Endodermal cell (in vitro differentiated cells): ENCODE measurements at regions not wholly inside any gene's neighbourhood (a gene's known extent, or its start where the extent isn't known, plus 50 kb on each side); places are given as distances from the start of the nearest gene placed in this dataset.

ENCODE experiments used
- DNase-seq: peaks from one replicate; pipeline ENCODE4 v3.0.0-alpha.2; 2017
- H3K27ac ChIP-seq: 2 replicates; pipeline ENCODE4 v1.5.1; 2013; ENCODE audit warnings: mild to moderate bottlenecking, low read depth, low read length, moderate library complexity
- H3K27me3 ChIP-seq: 2 replicates; pipeline ENCODE4 v1.6.1; 2013; ENCODE audit warnings: mild to moderate bottlenecking, low read length, moderate library complexity; ENCODE audit not compliant: insufficient read depth, control insufficient read depth, poor library complexity, severe bottlenecking
- H3K36me3 ChIP-seq: 2 replicates; pipeline ENCODE4 v1.7.0; 2013; ENCODE audit warnings: mild to moderate bottlenecking, low read length, moderate library complexity; ENCODE audit not compliant: control insufficient read depth, insufficient read depth
- H3K4me1 ChIP-seq: one replicate; pipeline ENCODE4 v1.7.0; 2013; ENCODE audit warnings: low read length; ENCODE audit not compliant: control insufficient read depth, insufficient read depth
- H3K4me3 ChIP-seq: 2 replicates; pipeline ENCODE4 v1.5.1; 2013; ENCODE audit warnings: mild to moderate bottlenecking, low read length, moderate library complexity
- H3K9ac ChIP-seq: 2 replicates; pipeline ENCODE4 v1.6.1; 2013; ENCODE audit warnings: mild to moderate bottlenecking, low read length, moderate library complexity; ENCODE audit not compliant: poor library complexity, severe bottlenecking; ENCODE audit errors: extremely low read depth
- H3K9me3 ChIP-seq: 2 replicates; pipeline ENCODE4 v1.6.1; 2013; ENCODE audit warnings: mild to moderate bottlenecking, low read length, moderate library complexity; ENCODE audit not compliant: control insufficient read depth
- H3K27ac Mint-ChIP-seq: 2 replicates; pipeline ENCODE4 v1.8.0; 2020; ENCODE audit warnings: mixed read lengths
- H3K27me3 Mint-ChIP-seq: 2 replicates; pipeline ENCODE4 v1.8.0; 2021; ENCODE audit warnings: mild to moderate bottlenecking, mixed read lengths; ENCODE audit not compliant: insufficient read depth
- H3K36me3 Mint-ChIP-seq: 2 replicates; pipeline ENCODE4 v1.8.0; 2020; ENCODE audit warnings: low read depth, mixed read lengths
- H3K4me1 Mint-ChIP-seq: 2 replicates; pipeline ENCODE4 v1.8.0; 2020; ENCODE audit warnings: mixed read lengths
- H3K4me3 Mint-ChIP-seq: 2 replicates; pipeline ENCODE4 v1.8.0; 2020; ENCODE audit warnings: mild to moderate bottlenecking, moderate library complexity, mixed read lengths
- H3K9me3 Mint-ChIP-seq: 2 replicates; pipeline ENCODE4 v1.8.0; 2020; ENCODE audit warnings: mild to moderate bottlenecking, mixed read lengths
- WGBS, 2 experiments: methylation state at CpG; one replicate each; pipeline versions ENCODE4 v1.1.5 to v1.1.7; 2013; ENCODE audit warnings: missing lambda C conversion rate in 2 of 2, mixed read lengths in 1 of 2; ENCODE audit not compliant: insufficient coverage in 1 of 2, insufficient read length in 1 of 2; 5-methylcytosine and 5-hydroxymethylcytosine counted together
- TF ChIP-seq, protein P1 (sequence below): fragments of 200-600 bp; sonication (generic); conservative IDR thresholded peaks from 2 replicates; pipeline ENCODE4 v1.5.0; 2021; ENCODE audit warnings: antibody characterized with exemption, mild to moderate bottlenecking

DNA sequence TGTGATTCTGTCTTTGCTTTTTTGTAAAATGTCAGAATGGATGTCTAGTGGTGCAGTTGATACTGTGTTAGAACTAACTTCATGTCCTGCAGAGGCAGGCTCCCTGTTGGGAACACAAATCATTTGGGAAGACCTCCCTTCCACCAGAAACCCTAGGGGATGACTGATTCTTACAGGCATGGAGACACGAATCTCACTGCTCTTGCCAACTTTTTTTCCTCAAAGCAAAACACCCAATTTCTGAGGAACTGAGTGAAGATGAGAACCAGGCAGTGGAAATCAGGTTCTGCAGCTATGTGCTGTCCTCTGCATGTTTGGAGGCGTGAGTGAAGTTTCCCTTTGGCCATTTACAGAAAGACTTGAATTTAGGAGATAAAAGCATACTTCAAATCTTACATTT is 87.5 kb upstream of the CSNK1A1L start:
- no peak for DNase-seq
- TF ChIP-seq, protein P1, sequence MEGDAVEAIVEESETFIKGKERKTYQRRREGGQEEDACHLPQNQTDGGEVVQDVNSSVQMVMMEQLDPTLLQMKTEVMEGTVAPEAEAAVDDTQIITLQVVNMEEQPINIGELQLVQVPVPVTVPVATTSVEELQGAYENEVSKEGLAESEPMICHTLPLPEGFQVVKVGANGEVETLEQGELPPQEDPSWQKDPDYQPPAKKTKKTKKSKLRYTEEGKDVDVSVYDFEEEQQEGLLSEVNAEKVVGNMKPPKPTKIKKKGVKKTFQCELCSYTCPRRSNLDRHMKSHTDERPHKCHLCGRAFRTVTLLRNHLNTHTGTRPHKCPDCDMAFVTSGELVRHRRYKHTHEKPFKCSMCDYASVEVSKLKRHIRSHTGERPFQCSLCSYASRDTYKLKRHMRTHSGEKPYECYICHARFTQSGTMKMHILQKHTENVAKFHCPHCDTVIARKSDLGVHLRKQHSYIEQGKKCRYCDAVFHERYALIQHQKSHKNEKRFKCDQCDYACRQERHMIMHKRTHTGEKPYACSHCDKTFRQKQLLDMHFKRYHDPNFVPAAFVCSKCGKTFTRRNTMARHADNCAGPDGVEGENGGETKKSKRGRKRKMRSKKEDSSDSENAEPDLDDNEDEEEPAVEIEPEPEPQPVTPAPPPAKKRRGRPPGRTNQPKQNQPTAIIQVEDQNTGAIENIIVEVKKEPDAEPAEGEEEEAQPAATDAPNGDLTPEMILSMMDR, result no peak
- H3K27me3 ChIP-seq, result no peaks in the 10 kb centered on the region
- H3K36me3 Mint-ChIP-seq, result peaks cover 3% of the 10 kb centered on the region
- WGBS, 2 experiments, result 60 to 72% methylated on average over 1 to 2 of the region's 2 CpGs
- H3K4me1 Mint-ChIP-seq, result peaks cover 19% of the 10 kb centered on the region
- no peaks in the 10 kb centered on the region for H3K27me3 Mint-ChIP-seq
- no peaks in the 10 kb centered on the region for H3K36me3 ChIP-seq
- no peak overlapping the region for H3K4me3 Mint-ChIP-seq
- no peak overlapping the region for H3K27ac Mint-ChIP-seq
- H3K9me3 ChIP-seq, result peaks cover 5% of the 10 kb centered on the region
- peaks cover 4% of the 10 kb centered on the region for H3K4me1 ChIP-seq
- no peak overlapping the region for H3K4me3 ChIP-seq
- H3K27ac ChIP-seq, result no peak overlapping the region
- peaks cover 17% of the 10 kb centered on the region for H3K9me3 Mint-ChIP-seq
- H3K9ac ChIP-seq, result no peak overlapping the region

DNA sequence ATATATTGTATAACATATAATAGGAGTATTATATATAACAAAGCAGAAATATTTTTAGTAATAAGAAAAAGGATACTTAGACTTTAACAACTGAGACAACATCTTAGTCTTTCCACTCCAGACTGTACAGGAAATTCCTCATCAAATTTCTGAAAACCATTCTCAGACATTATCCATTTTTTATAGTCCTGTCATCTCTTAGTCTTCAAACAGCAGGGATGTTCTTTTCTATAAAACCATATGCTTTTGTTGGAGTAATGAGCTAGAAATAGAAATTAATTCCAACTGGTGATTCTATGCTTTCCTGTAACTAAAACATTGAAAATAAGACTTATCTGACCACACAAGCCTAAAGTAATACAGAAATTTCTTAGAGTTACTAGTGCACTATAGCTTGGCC is 82.2 kb upstream of the CSNK1A1L start:
- H3K27me3 Mint-ChIP-seq, result no peaks in the 10 kb centered on the region
- Histone ChIP-seq H3K9ac (no peak overlapping the region), H3K27me3 (no peaks in the 10 kb centered on the region), H3K27ac (no peak overlapping the region), H3K4me1 (no peaks in the 10 kb centered on the region), H3K36me3 (no peaks in the 10 kb centered on the region), H3K9me3 (peaks cover 5% of the 10 kb centered on the region), H3K4me3 (no peak overlapping the region)
- peaks cover 24% of the 10 kb centered on the region for H3K9me3 Mint-ChIP-seq
- no peak for DNase-seq
- H3K36me3 Mint-ChIP-seq, result no peaks in the 10 kb centered on the region
- H3K4me1 Mint-ChIP-seq, result no peaks in the 10 kb centered on the region
- no peak overlapping the region for H3K4me3 Mint-ChIP-seq
- H3K27ac Mint-ChIP-seq, result no peak overlapping the region
- TF ChIP-seq, protein P1, result no peak

DNA sequence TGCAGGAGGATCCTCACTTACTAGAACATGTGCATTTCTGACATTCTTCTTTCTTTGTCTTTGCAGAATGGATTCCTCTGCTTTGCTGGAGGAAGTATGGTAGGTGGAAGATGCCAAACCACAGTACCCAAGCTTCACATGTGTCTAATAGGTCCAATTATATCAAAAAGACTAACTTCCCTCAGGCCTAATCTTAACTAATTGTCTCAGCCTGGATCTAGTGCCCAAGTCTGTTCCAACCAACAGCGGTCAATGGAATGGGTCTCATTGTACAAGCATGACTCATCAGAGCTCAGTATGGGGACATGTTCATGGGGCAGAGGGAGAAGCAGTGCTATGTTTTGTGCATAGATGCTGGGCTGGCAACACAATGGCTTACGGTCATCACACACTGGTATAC is 81.6 kb upstream of the CSNK1A1L start:
- H3K4me1 ChIP-seq, result no peaks in the 10 kb centered on the region
- no peak overlapping the region for H3K4me3 Mint-ChIP-seq
- H3K9me3 ChIP-seq, result peaks cover 5% of the 10 kb centered on the region
- TF ChIP-seq, protein P1, result no peak
- H3K4me3 ChIP-seq, result no peak overlapping the region
- WGBS, 2 experiments, result 95 to 100% methylated on average over 1 to 2 of the region's 2 CpGs
- no peaks in the 10 kb centered on the region for H3K4me1 Mint-ChIP-seq
- H3K9ac ChIP-seq, result no peak overlapping the region
- H3K36me3 Mint-ChIP-seq, result no peaks in the 10 kb centered on the region
- H3K27ac ChIP-seq, result no peak overlapping the region
- H3K27me3 Mint-ChIP-seq, result no peaks in the 10 kb centered on the region
- H3K36me3 ChIP-seq, result no peaks in the 10 kb centered on the region
- no peak for DNase-seq
- H3K9me3 Mint-ChIP-seq, result peaks cover 24% of the 10 kb centered on the region
- H3K27me3 ChIP-seq, result no peaks in the 10 kb centered on the region
- no peak overlapping the region for H3K27ac Mint-ChIP-seq
